K562 (cell line): ENCODE measurements at regions not wholly inside any gene's neighbourhood (a gene's known extent, or its start where the extent isn't known, plus 50 kb on each side); places are given as distances from the start of the nearest gene placed in this dataset.

Experiments
- C11orf30 ChIP-seq: fragments of 450-650 bp; IDR thresholded peaks from 2 replicates; pipeline ENCODE4 v1.6.1; 2016; ENCODE audit warnings: low read depth, mild to moderate bottlenecking
- CBFB ChIP-seq: sonication (generic); formaldehyde crosslinking; IDR thresholded peaks from 2 replicates; pipeline ENCODE4 v1.4.0; 2020; ENCODE audit warnings: mild to moderate bottlenecking, missing genetic modification reagents
- CCNT2 ChIP-seq: IDR thresholded peaks from 2 replicates; pipeline ENCODE4 v1.6.1; 2011; ENCODE audit warnings: borderline replicate concordance, low read depth, mild to moderate bottlenecking, moderate library complexity, mixed read lengths, low read length; ENCODE audit not compliant: insufficient read length; ENCODE audit errors: extremely low read depth
- CLOCK ChIP-seq: fragments of 250-450 bp; sonication (Bioruptor Pico); IDR thresholded peaks from 2 replicates; pipeline ENCODE4 v1.4.0; 2020; ENCODE audit warnings: mild to moderate bottlenecking, moderate library complexity, borderline replicate concordance
- CREM ChIP-seq: IDR thresholded peaks from 2 replicates; pipeline ENCODE4 v1.6.1; 2014; ENCODE audit warnings: antibody characterized with exemption, low read depth
- ETV6 ChIP-seq, 3 experiments: fragments of 150-350 bp in 1 of 3; sonication (generic) in 1 of 3; formaldehyde crosslinking in 1 of 3; IDR thresholded peaks; 2 replicates each; pipeline versions ENCODE4 v1.6.1 to v1.8.0; 2014 to 2022; ENCODE audit warnings: borderline replicate concordance in 2 of 3, low read depth in 2 of 3, antibody characterized with exemption in 1 of 3, low read length in 1 of 3, mild to moderate bottlenecking in 1 of 3, missing genetic modification reagents in 1 of 3
- KDM1A ChIP-seq, 2 experiments: fragments of 450-650 bp; IDR thresholded peaks; 2 replicates each; pipeline ENCODE4 v1.6.1; 2016; ENCODE audit warnings: mild to moderate bottlenecking in 2 of 2
- MEF2D ChIP-seq: conservative IDR thresholded peaks from 2 replicates; pipeline ENCODE4 v1.6.1; 2016; ENCODE audit warnings: low read depth, missing genetic modification characterization, missing compliant biosample characterization
- MEIS2 ChIP-seq: fragments of 450-650 bp; IDR thresholded peaks from 2 replicates; pipeline ENCODE4 v1.6.1; 2014; ENCODE audit warnings: mild to moderate bottlenecking; ENCODE audit not compliant: partially characterized antibody
- NFE2 ChIP-seq: IDR thresholded peaks from 2 replicates; pipeline ENCODE4 v1.6.1; 2014; ENCODE audit warnings: antibody characterized with exemption, low read depth
- NONO ChIP-seq, 2 experiments: fragments of 200-400 bp in 1 of 2; fragments of 450-650 bp in 1 of 2; formaldehyde crosslinking in 1 of 2; IDR thresholded peaks; 2 replicates each; pipeline ENCODE4 v1.6.1; 2017; ENCODE audit warnings: low read depth in 2 of 2, mild to moderate bottlenecking in 2 of 2, moderate library complexity in 2 of 2, low read length in 1 of 2
- POLR3G ChIP-seq: IDR thresholded peaks from 2 replicates; pipeline ENCODE4 v1.6.1; 2011; ENCODE audit not compliant: insufficient read length, insufficient replicate concordance; ENCODE audit errors: extremely low read depth
- PTTG1 ChIP-seq: fragments of 450-650 bp; IDR thresholded peaks from 2 replicates; pipeline ENCODE4 v1.6.1; 2016; ENCODE audit warnings: low read depth, mild to moderate bottlenecking, missing genetic modification characterization, missing compliant biosample characterization
- RAD21 ChIP-seq, 2 experiments: fragments of 250-450 bp in 1 of 2; fragments of 450-650 bp in 1 of 2; sonication (Bioruptor Pico) in 1 of 2; formaldehyde crosslinking in 1 of 2; IDR thresholded peaks in 1 of 2; conservative IDR thresholded peaks in 1 of 2; 2 replicates each; pipeline versions ENCODE4 v1.4.0 to v1.8.0; 2020 to 2022; ENCODE audit warnings: mild to moderate bottlenecking in 2 of 2, moderate library complexity in 1 of 2
- RHOXF2B ChIP-seq: fragments of 250-450 bp; sonication (Bioruptor Pico); conservative IDR thresholded peaks from 2 replicates; pipeline ENCODE4 v1.5.1; 2021
- TAF15 ChIP-seq: fragments of 200-400 bp; formaldehyde crosslinking; IDR thresholded peaks from 2 replicates; pipeline ENCODE4 v1.6.1; 2017; ENCODE audit warnings: mild to moderate bottlenecking, low read depth, low read length, moderate library complexity
- TGIF2 ChIP-seq: sonication (generic); formaldehyde crosslinking; IDR thresholded peaks from 2 replicates; pipeline ENCODE4 v1.8.1; 2022; ENCODE audit warnings: mild to moderate bottlenecking, missing genetic modification reagents, moderate library complexity
- THAP7 ChIP-seq: fragments of 250-450 bp; sonication (Bioruptor Pico); IDR thresholded peaks from 2 replicates; pipeline ENCODE4 v1.5.0; 2021
- TRIM24 ChIP-seq, 2 experiments: fragments of 450-650 bp; IDR thresholded peaks; 2 replicates each; pipeline ENCODE4 v1.6.1; 2016
- TRIM28 ChIP-seq: fragments of 450-650 bp; IDR thresholded peaks from 2 replicates; pipeline ENCODE4 v1.6.1; 2017
- ZNF165 ChIP-seq: fragments of 250-450 bp; sonication (Bioruptor Pico); IDR thresholded peaks from 2 replicates; pipeline ENCODE4 v1.4.0; 2020; ENCODE audit warnings: borderline replicate concordance
- ZNF316 ChIP-seq: fragments of 450-650 bp; IDR thresholded peaks from 2 replicates; pipeline ENCODE4 v1.6.1; 2016
- ZNF384 ChIP-seq: IDR thresholded peaks from 2 replicates; pipeline ENCODE4 v1.6.1; 2012; ENCODE audit warnings: low read depth, low read length, improper control_type of control experiment
- ZNF431 ChIP-seq: sonication (generic); formaldehyde crosslinking; IDR thresholded peaks from 2 replicates; pipeline ENCODE4 v1.8.0; 2022; ENCODE audit warnings: mild to moderate bottlenecking, missing genetic modification reagents
- ZNF589 ChIP-seq: fragments of 200-800 bp; sonication (Bioruptor generic); IDR thresholded peaks from 2 replicates; pipeline ENCODE4 v1.6.1; 2016; ENCODE audit warnings: low read depth, missing genetic modification characterization, missing compliant biosample characterization
- ZNF707 ChIP-seq: fragments of 250-450 bp; sonication (Bioruptor Pico); conservative IDR thresholded peaks from 2 replicates; pipeline ENCODE4 v1.8.0; 2022; ENCODE audit warnings: inconsistent platforms, mild to moderate bottlenecking, moderate library complexity
- ZNF79 ChIP-seq: fragments of 250-450 bp; sonication (Bioruptor Pico); IDR thresholded peaks from 2 replicates; pipeline ENCODE4 v1.4.0; 2020; ENCODE audit warnings: low read depth, mild to moderate bottlenecking, moderate library complexity

GRCh38 chr7:88689821-88690220 is 69.7 kb upstream of the ZNF804B start (continued):
- TF ChIP-seq ZNF384 (no peak), TRIM28 (no peak), CLOCK (CRISPR knock-in tag) (no peak), PTTG1 (tag) (no peak), CBFB (CRISPR knock-in tag) (no peak), ZNF316 (peak; percentile 10; the same call in 1 of the 2 replicates), ETV6 (IDR thresholded peaks at IDR 0.05; ENCODE audit: borderline replicate concordance in 1 of 2, low read depth in 2 of 2, low read length in 1 of 2) (no peak), ETV6 (CRISPR knock-in tag; IDR thresholded peaks at IDR 0.05; ENCODE audit: borderline replicate concordance) (no peak), MEF2D (tag) (0 out of 2 replicates have a peak, but pooled peaks have one; percentile 19), TGIF2 (CRISPR knock-in tag) (no peak), ZNF589 (CRISPR knock-in tag) (0 out of 2 replicates have a peak, but pooled peaks have one; percentile 48), RAD21 (CRISPR knock-in tag; conservative IDR thresholded peaks at IDR 0.05 in 1 of 2, IDR thresholded peaks at IDR 0.05 in 1 of 2) (peak in 1 of 2 experiments; percentile 36; a peak in 1 of 4 replicates), ZNF431 (CRISPR knock-in tag) (no peak), TRIM24 (IDR thresholded peaks at IDR 0.05) (peak; percentile 86 to 90), ZNF165 (CRISPR knock-in tag) (no peak), MEIS2 (peak; percentile 99), POLR3G (no peak), NFE2 (0 out of 2 replicates have a peak, but pooled peaks have one; percentile 5), KDM1A (IDR thresholded peaks at IDR 0.05) (peak; percentile 79 to 80), TAF15 (no peak), C11orf30 (no peak), ZNF707 (CRISPR knock-in tag) (no peak), ZNF79 (0 out of 2 replicates have a peak, but pooled peaks have one; percentile 9), CREM (no peak), RHOXF2B (CRISPR knock-in tag) (no peak), THAP7 (CRISPR knock-in tag) (no peak), NONO (IDR thresholded peaks at IDR 0.05; ENCODE audit: low read depth in 2 of 2, low read length in 1 of 2) (0 out of 4 replicates have a peak, but pooled peaks of 1 of the 2 experiments have one; percentile 38), CCNT2 (no peak)
